ENCODE measurements at regions not wholly inside any gene's neighbourhood (a gene's known extent, or its start where the extent isn't known, plus 50 kb on each side); places are given as distances from the start of the nearest gene placed in this dataset.
"Not testable (repeated sequence)": the region's sequence is repeated elsewhere in the genome, so short reads cannot be mapped to it uniquely, and the experiment has no call there.

GRCh38 chr3:74134831-74135230, 479.6 kb downstream of the CNTN3 start:
- no peak for DNase-seq (ENCODE audit: low read depth)

- DNase-seq (ENCODE audit: low read depth), result not testable (repeated sequence)
These were observed 482.7 kb downstream of the CNTN3 start for GRCh38 chr3:74131546-74132328.

- DNase-seq (ENCODE audit: low read depth), result no peak
These were observed 484.8 kb downstream of the CNTN3 start for GRCh38 chr3:74129611-74130010.

- no peak for DNase-seq (ENCODE audit: low read depth)
These were observed 485.4 kb downstream of the CNTN3 start for GRCh38 chr3:74129056-74129455.

- no peak for DNase-seq (ENCODE audit: low read depth)
These were observed 487.2 kb downstream of the CNTN3 start for GRCh38 chr3:74127256-74127655.

- DNase-seq (ENCODE audit: low read depth), result no peak
These were observed 489.7 kb downstream of the CNTN3 start for GRCh38 chr3:74124782-74125181.

GRCh38 chr3:74122281-74122680, 492.2 kb downstream of the CNTN3 start:
- no peak for DNase-seq (ENCODE audit: low read depth)

- DNase-seq (ENCODE audit: low read depth), result peak; percentile 1
These were observed 492.7 kb downstream of the CNTN3 start for GRCh38 chr3:74121761-74122160.

- no peak for DNase-seq (ENCODE audit: low read depth)
These were observed 494.5 kb upstream of the PDZRN3 start for GRCh38 chr3:74119221-74119620.

GRCh38 chr3:74115906-74116305, 491.2 kb upstream of the PDZRN3 start:
- no peak for DNase-seq (ENCODE audit: low read depth)

GRCh38 chr3:74107451-74107850, 482.7 kb upstream of the PDZRN3 start:
- DNase-seq (ENCODE audit: low read depth), result no peak

- DNase-seq (ENCODE audit: low read depth), result no peak
These were observed 482.2 kb upstream of the PDZRN3 start for GRCh38 chr3:74106925-74107324.

GRCh38 chr3:74091204-74091603, 466.5 kb upstream of the PDZRN3 start:
- DNase-seq (ENCODE audit: low read depth), result no peak

GRCh38 chr3:74089814-74090213, 465.1 kb upstream of the PDZRN3 start:
- DNase-seq (ENCODE audit: low read depth), result peak; percentile 18

GRCh38 chr3:74080056-74080461, 455.3 kb upstream of the PDZRN3 start:
- DNase-seq (ENCODE audit: low read depth), result peak; percentile 6

- DNase-seq (ENCODE audit: low read depth), result no peak
These were observed 450.5 kb upstream of the PDZRN3 start for GRCh38 chr3:74075241-74075640.

- DNase-seq (ENCODE audit: low read depth), result no peak
These were observed 450.0 kb upstream of the PDZRN3 start for GRCh38 chr3:74074700-74075099.

- DNase-seq (ENCODE audit: low read depth), result peak; percentile 27
These were observed 442.6 kb upstream of the PDZRN3 start for GRCh38 chr3:74067296-74067695.

GRCh38 chr3:74066456-74066855, 441.7 kb upstream of the PDZRN3 start:
- no peak for DNase-seq (ENCODE audit: low read depth)

GRCh38 chr3:74059923-74060600, 435.3 kb upstream of the PDZRN3 start:
- no peak for DNase-seq (ENCODE audit: low read depth)

- no peak for DNase-seq (ENCODE audit: low read depth)
These were observed 434.7 kb upstream of the PDZRN3 start for GRCh38 chr3:74059301-74059922.

GRCh38 chr3:74057169-74057568, 432.4 kb upstream of the PDZRN3 start:
- no peak for DNase-seq (ENCODE audit: low read depth)

- DNase-seq (ENCODE audit: low read depth), result no peak
These were observed 430.3 kb upstream of the PDZRN3 start for GRCh38 chr3:74055061-74055460.
